A673 (cell line): ENCODE measurements at regions not wholly inside any gene's neighbourhood (a gene's known extent, or its start where the extent isn't known, plus 50 kb on each side); places are given as distances from the start of the nearest gene placed in this dataset.

Experiments used
- BruUV-seq: library from RNA; stranded (reverse); fragments of 400-500 nt; replicated peaks from 2 replicates; lab custom pipeline; 2021; lab: Mats Ljungman, UMichigan
- CTCF ChIA-PET: fragments of 300-600 bp; sonication (Branson Sonifier 250); formaldehyde crosslinking; loops from one replicate; lab custom pipeline; 2022; ENCODE audit warnings: antibody characterized with exemption; lab: Charles Lee
- POLR2A ChIA-PET: fragments of 300-600 bp; sonication (Branson Sonifier 250); formaldehyde crosslinking; loops from one replicate; lab custom pipeline; 2022; ENCODE audit warnings: antibody characterized with exemption; ENCODE audit not compliant: low non-redundant PET; lab: Charles Lee
- DNase-seq: peaks from one replicate; pipeline ENCODE4 v3.0.0-alpha.2; 2015; ENCODE audit warnings: low spot score
- H3K27ac ChIP-seq: fragments of 200-600 bp; sonication (generic); 2 replicates; pipeline ENCODE4 v1.5.1; 2016; ENCODE audit warnings: mixed run types, low read depth, mild to moderate bottlenecking, mixed read lengths, antibody characterized with exemption, low read length; ENCODE audit not compliant: poor library complexity, severe bottlenecking
- H3K27me3 ChIP-seq: fragments of 200-600 bp; sonication (generic); replicated peaks from 2 replicates; pipeline ENCODE4 v1.6.1; 2017; ENCODE audit warnings: mixed run types, low read depth, mild to moderate bottlenecking, mixed read lengths, antibody characterized with exemption, low read length; ENCODE audit not compliant: insufficient read depth, poor library complexity
- H3K36me3 ChIP-seq: fragments of 200-600 bp; sonication (generic); 2 replicates; pipeline ENCODE4 v1.6.1; 2016; ENCODE audit warnings: mixed run types, mild to moderate bottlenecking, mixed read lengths, antibody characterized with exemption, low read length; ENCODE audit not compliant: insufficient read depth, poor library complexity, severe bottlenecking
- H3K4me1 ChIP-seq: fragments of 200-600 bp; sonication (generic); 2 replicates; pipeline ENCODE4 v1.6.1; 2017; ENCODE audit warnings: mixed run types, mild to moderate bottlenecking, mixed read lengths, antibody characterized with exemption, low read length; ENCODE audit not compliant: insufficient read depth, poor library complexity, severe bottlenecking
- H3K4me3 ChIP-seq: fragments of 200-600 bp; sonication (generic); 2 replicates; pipeline ENCODE4 v1.5.1; 2016; ENCODE audit warnings: low read depth, mixed run types, mild to moderate bottlenecking, mixed read lengths, low read length; ENCODE audit not compliant: poor library complexity, severe bottlenecking
- H3K9me3 ChIP-seq: fragments of 200-600 bp; sonication (generic); 2 replicates; pipeline ENCODE4 v1.6.1; 2016; ENCODE audit warnings: mixed run types, low read depth, mild to moderate bottlenecking, mixed read lengths, antibody characterized with exemption, low read length; ENCODE audit not compliant: poor library complexity, severe bottlenecking
- CTCF ChIP-seq: fragments of 300-800, 200-600 bp; sonication (generic); conservative IDR thresholded peaks from 2 replicates; pipeline ENCODE4 v1.5.1; 2017; ENCODE audit warnings: low read depth, mild to moderate bottlenecking, antibody characterized with exemption, low read length, moderate library complexity, mixed read lengths
- EZH2 ChIP-seq: fragments of 200-600 bp; sonication (generic); IDR thresholded peaks from 2 replicates; pipeline ENCODE4 v1.6.1; 2017; ENCODE audit warnings: borderline replicate concordance, low read depth, mild to moderate bottlenecking, mixed read lengths, antibody characterized with exemption, low read length; ENCODE audit not compliant: poor library complexity, severe bottlenecking
- intact Hi-C: fragments of 100-400 bp; cut with micrococcal nuclease; formaldehyde crosslinking; loops from one replicate; pipeline ENCODE4 v1.10.0; 2022; ENCODE audit not compliant: unreplicated experiment

GRCh38 chr5:107803728-107804127 is 133.0 kb upstream of the EFNA5 start:
- CTCF ChIA-PET, result no interaction called here
- intact Hi-C loops, result no loop called here
- POLR2A ChIA-PET, result no interaction called here
- Histone ChIP-seq H3K36me3 (no peaks in the 10 kb centered on the region), H3K27me3 (peaks cover 92% of the 10 kb centered on the region), H3K27ac (no peak overlapping the region), H3K4me3 (no peak overlapping the region), H3K9me3 (no peaks in the 10 kb centered on the region), H3K4me1 (no peaks in the 10 kb centered on the region)
- BruUV-seq, result no TSS peak
- no peak for TF ChIP-seq CTCF
- no peak for TF ChIP-seq EZH2
- DNase-seq, result no peak

- H3K27ac ChIP-seq, result no peak overlapping the region
- no peak overlapping the region for H3K4me3 ChIP-seq
- BruUV-seq, result no TSS peak
- no peaks in the 10 kb centered on the region for H3K36me3 ChIP-seq
- no peak for DNase-seq
- H3K4me1 ChIP-seq, result no peaks in the 10 kb centered on the region
- peaks cover 66% of the 10 kb centered on the region for H3K27me3 ChIP-seq
- ChIA-PET CTCF (no interaction called here), POLR2A (no interaction called here)
- H3K9me3 ChIP-seq, result no peaks in the 10 kb centered on the region
- intact Hi-C loops, result no loop called here
- TF ChIP-seq CTCF, result no peak
- TF ChIP-seq EZH2, result no peak
Observed at GRCh38 chr5:107801061-107801460, 130.3 kb upstream of the EFNA5 start.

GRCh38 chr5:107799306-107799705 is 128.6 kb upstream of the EFNA5 start:
- DNase-seq, result no peak
- Histone ChIP-seq H3K27ac (no peak overlapping the region), H3K9me3 (no peaks in the 10 kb centered on the region), H3K4me1 (no peaks in the 10 kb centered on the region), H3K27me3 (peaks cover 53% of the 10 kb centered on the region), H3K4me3 (no peak overlapping the region), H3K36me3 (no peaks in the 10 kb centered on the region)
- no TSS peak for BruUV-seq
- CTCF ChIA-PET, result no interaction called here
- no peak for TF ChIP-seq CTCF
- no peak for TF ChIP-seq EZH2
- POLR2A ChIA-PET, result no interaction called here
- intact Hi-C loops, result no loop called here
